ENCODE measurements at regions not wholly inside any gene's neighbourhood (a gene's known extent, or its start where the extent isn't known, plus 50 kb on each side); places are given as distances from the start of the nearest gene placed in this dataset.

GRCh38 chr11:22474616-22475015 lies 136.4 kb downstream of the SLC17A6 start:
- Histone ChIP-seq H3K9me3 (no peaks in the 10 kb centered on the region), H3K27me3 (no peaks in the 10 kb centered on the region), H3K4me3 (no peak overlapping the region), H3K4me1 (no peaks in the 10 kb centered on the region), H3K27ac (no peak overlapping the region), H3K36me3 (no peaks in the 10 kb centered on the region)
- ATAC-seq: no peak
- TF ChIP-seq CTCF (IDR thresholded peaks at IDR 0.05): no peak
- intact Hi-C loops (cut with DNase I): no loop called here
- no peak for DNase-seq

GRCh38 chr11:22473586-22473985 lies 135.4 kb downstream of the SLC17A6 start:
- Histone ChIP-seq H3K36me3 (no peaks in the 10 kb centered on the region), H3K27me3 (no peaks in the 10 kb centered on the region), H3K4me3 (no peak overlapping the region), H3K9me3 (no peaks in the 10 kb centered on the region), H3K27ac (no peak overlapping the region), H3K4me1 (no peaks in the 10 kb centered on the region)
- no peak for DNase-seq
- intact Hi-C loops (cut with DNase I): no loop called here
- no peak for ATAC-seq
- TF ChIP-seq CTCF (IDR thresholded peaks at IDR 0.05): no peak

- H3K4me1 ChIP-seq: no peaks in the 10 kb centered on the region
- intact Hi-C loops (cut with DNase I): no loop called here
- no peak overlapping the region for H3K27ac ChIP-seq
- H3K9me3 ChIP-seq: no peaks in the 10 kb centered on the region
- no peak overlapping the region for H3K4me3 ChIP-seq
- no peak for TF ChIP-seq CTCF (IDR thresholded peaks at IDR 0.05)
- DNase-seq: no peak
- ATAC-seq: no peak
- H3K27me3 ChIP-seq: no peaks in the 10 kb centered on the region
- no peaks in the 10 kb centered on the region for H3K36me3 ChIP-seq
Measured at GRCh38 chr11:22472306-22472705, 134.1 kb downstream of the SLC17A6 start.

DNA sequence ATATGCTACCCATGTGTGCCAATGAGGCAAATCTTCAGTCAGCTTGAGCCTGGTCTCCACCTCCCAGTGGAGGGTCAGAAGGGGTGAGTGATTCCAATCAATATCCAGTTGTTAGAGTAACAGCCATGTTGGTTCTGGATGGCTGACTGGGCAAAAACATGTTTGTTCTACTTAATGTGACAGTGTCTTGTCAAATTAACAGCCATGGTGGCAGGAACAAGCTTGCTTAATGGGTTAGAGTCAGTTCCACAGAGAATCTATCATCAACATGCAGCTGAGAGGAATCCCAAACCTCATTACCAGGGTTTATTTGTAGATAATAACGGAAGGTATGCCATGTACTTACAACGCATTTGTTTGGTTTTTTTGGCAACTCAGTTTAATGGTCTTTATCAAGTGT lies 133.2 kb downstream of the SLC17A6 start:
- intact Hi-C loops (cut with DNase I): no loop called here
- Histone ChIP-seq H3K4me1 (no peaks in the 10 kb centered on the region), H3K27ac (no peak overlapping the region), H3K9me3 (no peaks in the 10 kb centered on the region), H3K27me3 (no peaks in the 10 kb centered on the region), H3K4me3 (no peak overlapping the region), H3K36me3 (no peaks in the 10 kb centered on the region)
- no peak for DNase-seq
- no peak for ATAC-seq
- no peak for TF ChIP-seq CTCF (IDR thresholded peaks at IDR 0.05)

- DNase-seq (no peak), ATAC-seq (no peak)
- Histone ChIP-seq H3K27ac (no peak overlapping the region), H3K36me3 (no peaks in the 10 kb centered on the region), H3K27me3 (no peaks in the 10 kb centered on the region), H3K4me3 (no peak overlapping the region), H3K9me3 (no peaks in the 10 kb centered on the region), H3K4me1 (no peaks in the 10 kb centered on the region)
- intact Hi-C loops (cut with DNase I): no loop called here
- TF ChIP-seq CTCF (IDR thresholded peaks at IDR 0.05): no peak
Measured at GRCh38 chr11:22467741-22468140, 129.6 kb downstream of the SLC17A6 start.

DNA sequence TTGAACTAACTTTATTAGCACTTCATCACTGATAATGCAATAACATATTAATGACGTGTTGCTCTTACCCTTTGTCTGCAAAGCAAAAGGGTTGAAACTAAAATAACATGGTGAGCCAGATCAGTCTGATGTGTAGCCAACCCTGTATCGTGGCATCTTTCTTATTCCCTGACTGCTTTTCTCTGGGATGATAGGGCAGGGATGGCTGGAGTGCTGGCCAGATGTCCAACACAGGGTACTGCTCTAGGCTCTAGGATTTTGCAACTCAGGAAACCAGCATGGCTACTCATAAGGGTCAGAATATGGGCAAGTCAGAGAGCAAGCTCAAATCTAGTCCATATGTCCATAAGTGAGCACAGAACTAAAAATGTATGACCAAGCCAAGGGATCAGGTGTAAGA lies 129.1 kb downstream of the SLC17A6 start:
- DNase-seq (no peak), ATAC-seq (no peak)
- Histone ChIP-seq H3K27me3 (no peaks in the 10 kb centered on the region), H3K4me3 (no peak overlapping the region), H3K4me1 (no peaks in the 10 kb centered on the region), H3K36me3 (no peaks in the 10 kb centered on the region), H3K27ac (no peak overlapping the region), H3K9me3 (no peaks in the 10 kb centered on the region)
- intact Hi-C loops (cut with DNase I): no loop called here
- no peak for TF ChIP-seq CTCF (IDR thresholded peaks at IDR 0.05)

Measured in upper lobe of right lung (tissue), 1 donor.